Ectodermal cell (in vitro differentiated cells): ENCODE measurements at regions not wholly inside any gene's neighbourhood (a gene's known extent, or its start where the extent isn't known, plus 50 kb on each side); places are given as distances from the start of the nearest gene placed in this dataset.
"Not testable (repeated sequence)": the region's sequence is repeated elsewhere in the genome, so short reads cannot be mapped to it uniquely, and the experiment has no call there.

Experiments
- H3K27ac ChIP-seq: 2 replicates; pipeline ENCODE4 v1.7.0; 2013; ENCODE audit warnings: mild to moderate bottlenecking, low read depth, low read length; ENCODE audit not compliant: insufficient read depth, poor library complexity, severe bottlenecking
- H3K27me3 ChIP-seq: 2 replicates; pipeline ENCODE4 v1.7.0; 2013; ENCODE audit warnings: mild to moderate bottlenecking, low read length; ENCODE audit not compliant: insufficient read depth, control insufficient read depth, poor library complexity, severe bottlenecking
- H3K36me3 ChIP-seq: one replicate; pipeline ENCODE4 v1.7.0; 2013; ENCODE audit warnings: low read length; ENCODE audit not compliant: control insufficient read depth, insufficient read depth
- H3K4me1 ChIP-seq: one replicate; pipeline ENCODE4 v1.7.0; 2013; ENCODE audit warnings: low read length; ENCODE audit not compliant: control insufficient read depth, insufficient read depth
- H3K4me3 ChIP-seq: 2 replicates; pipeline ENCODE4 v1.7.0; 2013; ENCODE audit warnings: low read depth, low read length, control low read depth; ENCODE audit not compliant: insufficient read depth
- H3K9me3 ChIP-seq: 2 replicates; pipeline ENCODE4 v1.7.0; 2013; ENCODE audit warnings: mild to moderate bottlenecking, low read length, moderate library complexity; ENCODE audit not compliant: control insufficient read depth
- WGBS, 2 experiments: methylation state at CpG; one replicate each; pipeline ENCODE4 v1.1.7; 2013; ENCODE audit warnings: missing lambda C conversion rate in 2 of 2; 5-methylcytosine and 5-hydroxymethylcytosine counted together

- no peaks in the 10 kb centered on the region for H3K9me3 ChIP-seq
- WGBS, 2 experiments: 88 to 95% methylated on average over 1 of the region's 1 CpG
- H3K4me1 ChIP-seq: no peaks in the 10 kb centered on the region
- H3K27ac ChIP-seq: no peak overlapping the region
- no peak overlapping the region for H3K4me3 ChIP-seq
- no peaks in the 10 kb centered on the region for H3K27me3 ChIP-seq
- no peaks in the 10 kb centered on the region for H3K36me3 ChIP-seq
Measured at GRCh38 chr2:21230140-21230539, 106.4 kb downstream of the TDRD15 start.

- no peak overlapping the region for H3K4me3 ChIP-seq
- H3K36me3 ChIP-seq: no peaks in the 10 kb centered on the region
- no peak overlapping the region for H3K27ac ChIP-seq
- no peaks in the 10 kb centered on the region for H3K27me3 ChIP-seq
- H3K9me3 ChIP-seq: no peaks in the 10 kb centered on the region
- no peaks in the 10 kb centered on the region for H3K4me1 ChIP-seq
Measured at GRCh38 chr2:21231985-21232384, 108.2 kb downstream of the TDRD15 start.

DNA sequence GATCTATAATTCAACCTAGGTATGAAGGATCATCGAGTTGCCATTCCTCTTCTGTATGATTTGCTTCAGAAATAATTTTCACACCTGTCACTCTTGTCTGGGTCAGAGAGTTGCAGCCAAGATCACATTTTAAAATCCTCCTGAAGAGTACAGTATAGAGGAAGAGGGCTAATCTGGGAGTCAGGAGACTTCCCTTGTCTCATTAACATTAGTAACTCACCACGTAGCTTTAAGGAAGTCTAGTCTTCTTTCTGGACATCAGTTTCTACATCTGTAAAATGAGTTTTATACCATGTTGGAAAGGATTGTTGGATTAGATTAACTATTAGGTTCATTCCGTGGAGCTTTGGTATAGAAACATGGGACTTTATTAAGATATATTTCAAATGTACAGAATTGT lies 109.4 kb downstream of the TDRD15 start:
- 73 to 97% methylated on average over 1 to 2 of the region's 3 CpGs for WGBS, 2 experiments
- no peaks in the 10 kb centered on the region for H3K9me3 ChIP-seq
- no peak overlapping the region for H3K4me3 ChIP-seq
- H3K4me1 ChIP-seq: no peaks in the 10 kb centered on the region
- no peak overlapping the region for H3K27ac ChIP-seq
- no peaks in the 10 kb centered on the region for H3K36me3 ChIP-seq
- no peaks in the 10 kb centered on the region for H3K27me3 ChIP-seq

DNA sequence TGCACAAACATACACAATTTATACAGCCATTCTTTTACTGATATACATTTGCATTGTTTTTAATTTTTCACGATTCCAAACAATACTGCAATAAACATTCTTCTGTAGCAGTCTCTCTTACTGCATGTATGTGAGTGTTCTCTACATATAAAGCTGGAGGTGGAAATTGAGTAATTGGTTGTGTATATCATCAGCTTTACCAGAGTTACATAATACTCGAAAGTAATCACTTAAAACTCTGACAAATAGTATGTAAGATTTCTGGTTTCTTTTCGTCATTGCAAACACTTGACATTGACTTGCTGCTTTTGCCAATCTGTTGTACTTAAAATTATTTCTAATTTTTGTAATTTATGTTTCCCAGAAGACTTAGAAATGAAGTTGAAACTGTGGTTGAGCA lies 110.2 kb downstream of the TDRD15 start:
- no peak overlapping the region for H3K27ac ChIP-seq
- no peaks in the 10 kb centered on the region for H3K9me3 ChIP-seq
- H3K4me1 ChIP-seq: no peaks in the 10 kb centered on the region
- no peak overlapping the region for H3K4me3 ChIP-seq
- no peaks in the 10 kb centered on the region for H3K27me3 ChIP-seq
- no peaks in the 10 kb centered on the region for H3K36me3 ChIP-seq
- 92% methylated on average over 2 of the region's 3 CpGs; no CpG with 5 or more reads in 1 of the 2 experiments for WGBS, 2 experiments

- WGBS, 2 experiments: 77 to 83% methylated on average over 3 of the region's 3 CpGs
- Histone ChIP-seq H3K4me1 (no peaks in the 10 kb centered on the region), H3K4me3 (no peak overlapping the region), H3K9me3 (no peaks in the 10 kb centered on the region), H3K27ac (no peak overlapping the region), H3K27me3 (no peaks in the 10 kb centered on the region), H3K36me3 (no peaks in the 10 kb centered on the region)
Measured at GRCh38 chr2:21234464-21235120, 110.8 kb downstream of the TDRD15 start.

GRCh38 chr2:21239749-21240148 lies 116.0 kb downstream of the TDRD15 start:
- not testable (repeated sequence) for H3K27ac ChIP-seq, H3K4me1 ChIP-seq, H3K27me3 ChIP-seq, H3K36me3 ChIP-seq, H3K9me3 ChIP-seq, H3K4me3 ChIP-seq
- WGBS, 2 experiments: 88 to 100% methylated on average over 1 of the region's 1 CpG

- H3K4me1 ChIP-seq: no peaks in the 10 kb centered on the region
- no peak overlapping the region for H3K4me3 ChIP-seq
- H3K36me3 ChIP-seq: no peaks in the 10 kb centered on the region
- no peaks in the 10 kb centered on the region for H3K27me3 ChIP-seq
- no peaks in the 10 kb centered on the region for H3K9me3 ChIP-seq
- no peak overlapping the region for H3K27ac ChIP-seq
- WGBS, 2 experiments: no CpG with 5 or more reads among the region's 1 CpG
Measured at GRCh38 chr2:21244161-21244560, 120.4 kb downstream of the TDRD15 start.

DNA sequence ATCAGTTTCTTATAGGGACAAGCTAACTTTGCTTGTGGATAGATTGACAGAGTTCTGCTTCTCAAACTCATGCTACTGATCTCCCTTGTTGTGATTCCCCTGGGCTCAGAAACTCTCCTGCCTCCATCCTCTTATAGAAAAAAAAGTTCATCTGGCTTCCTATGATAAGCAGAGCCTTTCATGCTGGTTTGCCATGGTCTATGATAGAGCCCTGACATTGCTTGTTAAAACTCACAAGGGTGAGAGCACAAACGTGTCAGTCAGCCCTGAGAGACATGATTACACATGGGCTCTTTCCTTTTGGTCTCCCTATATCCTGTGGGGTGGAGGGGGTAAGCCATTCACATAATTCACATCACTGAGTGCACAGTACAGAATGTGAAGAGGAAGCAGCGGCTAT lies 121.8 kb downstream of the TDRD15 start:
- Histone ChIP-seq H3K36me3 (no peaks in the 10 kb centered on the region), H3K27me3 (no peaks in the 10 kb centered on the region), H3K9me3 (no peaks in the 10 kb centered on the region), H3K4me1 (no peaks in the 10 kb centered on the region), H3K27ac (no peak overlapping the region), H3K4me3 (no peak overlapping the region)
- whole genome bisulfite sequencing, 2 experiments: 87 to 90% methylated on average over 2 of the region's 2 CpGs

DNA sequence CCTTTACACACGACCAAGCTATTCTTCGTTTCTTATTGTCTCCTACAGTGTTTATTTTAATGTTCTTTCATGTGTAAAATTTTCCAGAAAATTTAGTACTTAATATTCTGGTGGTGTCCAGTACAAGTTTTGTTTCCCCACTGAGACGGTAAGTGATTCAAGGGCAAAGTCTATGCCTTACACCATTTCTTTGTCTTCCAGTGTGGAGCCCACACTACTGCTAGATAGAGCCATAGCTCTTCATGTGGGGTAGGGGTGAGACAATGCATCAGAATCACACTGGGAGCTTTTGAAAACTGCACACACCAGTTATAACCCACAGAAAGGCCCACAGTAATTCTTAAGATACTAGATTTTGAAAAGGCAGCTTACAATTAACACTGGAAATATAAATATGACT lies 125.6 kb downstream of the TDRD15 start:
- Histone ChIP-seq H3K27ac (no peak overlapping the region), H3K27me3 (no peaks in the 10 kb centered on the region), H3K36me3 (no peaks in the 10 kb centered on the region), H3K4me3 (no peak overlapping the region), H3K4me1 (no peaks in the 10 kb centered on the region), H3K9me3 (no peaks in the 10 kb centered on the region)
- WGBS, 2 experiments: 100% methylated on average over 1 to 3 of the region's 3 CpGs

- H3K4me3 ChIP-seq: no peak overlapping the region
Measured at GRCh38 chr2:21250673-21251072, 126.9 kb downstream of the TDRD15 start.

More at GRCh38 chr2:21250673-21251072, 126.9 kb downstream of the TDRD15 start:
- Histone ChIP-seq H3K4me1 (no peaks in the 10 kb centered on the region), H3K9me3 (no peaks in the 10 kb centered on the region), H3K27me3 (no peaks in the 10 kb centered on the region), H3K36me3 (no peaks in the 10 kb centered on the region), H3K27ac (no peak overlapping the region)
